GM21619 (cell line): ENCODE measurements at regions not wholly inside any gene's neighbourhood (a gene's known extent, or its start where the extent isn't known, plus 50 kb on each side); places are given as distances from the start of the nearest gene placed in this dataset.

Experiments used
- ATAC-seq: cut with Tn5 transposase; IDR thresholded peaks from one replicate; pipeline ENCODE4 v1.9.1; 2021; ENCODE audit not compliant: unreplicated experiment

- no peak for ATAC-seq
Measured at GRCh38 chr12:124241776-124242528, 52.9 kb upstream of the RFLNA start.

- ATAC-seq, result no peak
Measured at GRCh38 chr12:124242529-124243065, 52.3 kb upstream of the RFLNA start.

GRCh38 chr12:124243936-124244335 lies 51.0 kb upstream of the RFLNA start:
- no peak for ATAC-seq
